ENCODE measurements at regions not wholly inside any gene's neighbourhood (a gene's known extent, or its start where the extent isn't known, plus 50 kb on each side); places are given as distances from the start of the nearest gene placed in this dataset.

GRCh38 chr16:75804368-75804767 lies 78.1 kb upstream of the CPHXL start:
- TF ChIP-seq, protein P1, sequence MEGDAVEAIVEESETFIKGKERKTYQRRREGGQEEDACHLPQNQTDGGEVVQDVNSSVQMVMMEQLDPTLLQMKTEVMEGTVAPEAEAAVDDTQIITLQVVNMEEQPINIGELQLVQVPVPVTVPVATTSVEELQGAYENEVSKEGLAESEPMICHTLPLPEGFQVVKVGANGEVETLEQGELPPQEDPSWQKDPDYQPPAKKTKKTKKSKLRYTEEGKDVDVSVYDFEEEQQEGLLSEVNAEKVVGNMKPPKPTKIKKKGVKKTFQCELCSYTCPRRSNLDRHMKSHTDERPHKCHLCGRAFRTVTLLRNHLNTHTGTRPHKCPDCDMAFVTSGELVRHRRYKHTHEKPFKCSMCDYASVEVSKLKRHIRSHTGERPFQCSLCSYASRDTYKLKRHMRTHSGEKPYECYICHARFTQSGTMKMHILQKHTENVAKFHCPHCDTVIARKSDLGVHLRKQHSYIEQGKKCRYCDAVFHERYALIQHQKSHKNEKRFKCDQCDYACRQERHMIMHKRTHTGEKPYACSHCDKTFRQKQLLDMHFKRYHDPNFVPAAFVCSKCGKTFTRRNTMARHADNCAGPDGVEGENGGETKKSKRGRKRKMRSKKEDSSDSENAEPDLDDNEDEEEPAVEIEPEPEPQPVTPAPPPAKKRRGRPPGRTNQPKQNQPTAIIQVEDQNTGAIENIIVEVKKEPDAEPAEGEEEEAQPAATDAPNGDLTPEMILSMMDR (IDR thresholded peaks at IDR 0.05; ENCODE audit: borderline replicate concordance): no peak
- H3K27ac ChIP-seq (replicated peaks): no peak overlapping the region
- H3K36me3 ChIP-seq: no peaks in the 10 kb centered on the region
- H3K4me1 ChIP-seq: no peaks in the 10 kb centered on the region
- H3K27me3 ChIP-seq (ENCODE audit: low read depth): peaks cover 16% of the 10 kb centered on the region
- intact Hi-C loops (cut with micrococcal nuclease): no loop called here
- DNase-seq: no peak
- no peaks in the 10 kb centered on the region for H3K9me3 ChIP-seq (replicated peaks)
- no peak overlapping the region for H3K4me3 ChIP-seq

DNA sequence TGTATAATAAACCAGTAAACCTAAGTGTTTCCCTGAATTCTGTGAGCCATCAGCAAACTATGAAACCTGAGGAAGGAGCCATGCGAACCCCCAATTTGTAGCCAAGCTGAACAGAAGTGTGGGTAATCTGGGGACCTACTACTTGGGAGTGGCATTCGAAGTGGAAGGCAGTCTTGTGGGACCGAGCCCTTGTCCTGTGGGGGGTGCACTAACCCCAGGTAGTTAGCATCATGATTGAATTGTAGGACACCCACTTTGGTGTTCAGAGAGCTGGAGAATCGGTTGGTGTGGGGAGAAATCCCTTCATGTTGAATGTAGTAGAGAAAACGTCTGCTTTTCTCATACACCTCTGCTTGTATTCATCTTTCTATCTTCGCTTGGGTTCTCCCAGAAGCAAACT lies 79.7 kb upstream of the CPHXL start:
- TF ChIP-seq, protein P1 (IDR thresholded peaks at IDR 0.05; ENCODE audit: borderline replicate concordance): no peak
- Histone ChIP-seq H3K36me3 (no peaks in the 10 kb centered on the region), H3K4me3 (no peak overlapping the region), H3K27ac (replicated peaks) (no peak overlapping the region), H3K27me3 (ENCODE audit: low read depth) (peaks cover 16% of the 10 kb centered on the region), H3K4me1 (no peaks in the 10 kb centered on the region), H3K9me3 (replicated peaks) (no peaks in the 10 kb centered on the region)
- intact Hi-C loops (cut with micrococcal nuclease): no loop called here
- no peak for DNase-seq

- H3K27me3 ChIP-seq (ENCODE audit: low read depth): peaks cover 16% of the 10 kb centered on the region
- no peak overlapping the region for H3K27ac ChIP-seq (replicated peaks)
- no peaks in the 10 kb centered on the region for H3K36me3 ChIP-seq
- no peaks in the 10 kb centered on the region for H3K4me1 ChIP-seq
- DNase-seq: no peak
- H3K9me3 ChIP-seq (replicated peaks): no peaks in the 10 kb centered on the region
- TF ChIP-seq, protein P1 (IDR thresholded peaks at IDR 0.05; ENCODE audit: borderline replicate concordance): no peak
- no peak overlapping the region for H3K4me3 ChIP-seq
- intact Hi-C loops (cut with micrococcal nuclease): no loop called here
Measured at GRCh38 chr16:75806487-75806886, 80.2 kb upstream of the CPHXL start.

DNA sequence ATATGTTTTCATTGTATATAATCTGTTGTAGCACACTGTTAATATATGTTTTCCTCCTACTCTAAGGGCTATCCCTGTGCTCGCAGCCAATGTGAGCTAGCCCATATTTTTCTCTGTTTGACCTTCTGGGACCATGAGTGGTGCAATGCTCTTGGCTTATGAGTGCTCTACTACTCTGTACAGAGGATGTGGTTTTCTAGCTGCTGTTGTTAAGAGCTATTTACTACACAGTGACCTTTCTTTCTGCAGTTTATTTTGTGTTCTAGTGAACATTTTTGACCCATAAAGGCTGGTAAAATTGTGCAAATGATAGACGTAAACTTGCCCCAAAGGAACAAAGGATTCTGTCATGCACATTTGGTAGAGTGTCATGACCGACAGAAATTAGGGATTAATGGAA lies 84.1 kb upstream of the CPHXL start:
- TF ChIP-seq, protein P1 (IDR thresholded peaks at IDR 0.05; ENCODE audit: borderline replicate concordance): no peak
- intact Hi-C loops (cut with micrococcal nuclease): no loop called here
- Histone ChIP-seq H3K27me3 (ENCODE audit: low read depth) (peaks cover 28% of the 10 kb centered on the region), H3K4me3 (no peak overlapping the region), H3K4me1 (no peaks in the 10 kb centered on the region), H3K9me3 (replicated peaks) (no peaks in the 10 kb centered on the region), H3K27ac (replicated peaks) (no peak overlapping the region), H3K36me3 (no peaks in the 10 kb centered on the region)
- no peak for DNase-seq

- no peak overlapping the region for H3K4me3 ChIP-seq
- DNase-seq: no peak
- H3K27ac ChIP-seq (replicated peaks): no peak overlapping the region
- H3K36me3 ChIP-seq: no peaks in the 10 kb centered on the region
- TF ChIP-seq, protein P1 (IDR thresholded peaks at IDR 0.05; ENCODE audit: borderline replicate concordance): no peak
- peaks cover 25% of the 10 kb centered on the region for H3K27me3 ChIP-seq (ENCODE audit: low read depth)
- no peaks in the 10 kb centered on the region for H3K9me3 ChIP-seq (replicated peaks)
- H3K4me1 ChIP-seq: no peaks in the 10 kb centered on the region
- intact Hi-C loops (cut with micrococcal nuclease): no loop called here
Measured at GRCh38 chr16:75811020-75811634, 84.8 kb upstream of the CPHXL start.

All from left ventricle myocardium inferior (tissue), 1 donor.